Trophoblast cell (in vitro differentiated cells and primary cell): ENCODE measurements at regions not wholly inside any gene's neighbourhood (a gene's known extent, or its start where the extent isn't known, plus 50 kb on each side); places are given as distances from the start of the nearest gene placed in this dataset.
"Not testable (repeated sequence)": the region's sequence is repeated elsewhere in the genome, so short reads cannot be mapped to it uniquely, and the experiment has no call there.

Source experiments
- DNase-seq, 2 donors: peaks; one replicate each; pipeline ENCODE4 v3.0.0-alpha.2; 2016
- H2AFZ ChIP-seq: 2 replicates; pipeline ENCODE4 v1.6.1; 2013; ENCODE audit warnings: low read length, moderate library complexity, mild to moderate bottlenecking; ENCODE audit not compliant: insufficient read depth, poor library complexity
- H2AK5ac ChIP-seq: 2 replicates; pipeline ENCODE4 v1.6.1; 2013; ENCODE audit warnings: mild to moderate bottlenecking, low read length
- H2BK120ac ChIP-seq: 2 replicates; pipeline ENCODE4 v1.6.1; 2013; ENCODE audit warnings: low read length, mild to moderate bottlenecking, moderate library complexity; ENCODE audit not compliant: insufficient read depth, poor library complexity
- H2BK12ac ChIP-seq: 2 replicates; pipeline ENCODE4 v1.6.1; 2013; ENCODE audit warnings: mild to moderate bottlenecking, low read length, moderate library complexity
- H2BK5ac ChIP-seq: 2 replicates; pipeline ENCODE4 v1.6.1; 2013; ENCODE audit warnings: low read length, low read depth, moderate library complexity, mild to moderate bottlenecking; ENCODE audit not compliant: poor library complexity
- H3K14ac ChIP-seq: 2 replicates; pipeline ENCODE4 v1.6.1; 2013; ENCODE audit warnings: mild to moderate bottlenecking, low read length
- H3K18ac ChIP-seq: 2 replicates; pipeline ENCODE4 v1.6.1; 2013; ENCODE audit warnings: mild to moderate bottlenecking, low read length
- H3K23ac ChIP-seq: 2 replicates; pipeline ENCODE4 v1.6.1; 2013; ENCODE audit warnings: low read length
- H3K27ac ChIP-seq: 2 replicates; pipeline ENCODE4 v1.5.1; 2013; ENCODE audit warnings: low read depth, mild to moderate bottlenecking, inconsistent platforms, low read length, moderate library complexity
- H3K27me3 ChIP-seq: 2 replicates; pipeline ENCODE4 v1.6.1; 2013; ENCODE audit warnings: inconsistent platforms, mild to moderate bottlenecking, low read length, moderate library complexity; ENCODE audit not compliant: insufficient read depth
- H3K36me3 ChIP-seq, 2 experiments: 1 replicate in 1 of 2; 2 replicates in 1 of 2; pipeline ENCODE4 v1.6.1; 2013; ENCODE audit warnings: low read length in 2 of 2, mild to moderate bottlenecking in 2 of 2, moderate library complexity in 1 of 2; ENCODE audit not compliant: insufficient read depth in 2 of 2, control insufficient read depth in 1 of 2
- H3K4ac ChIP-seq: 2 replicates; pipeline ENCODE4 v1.6.1; 2013; ENCODE audit warnings: low read depth, mild to moderate bottlenecking, low read length, moderate library complexity
- H3K4me1 ChIP-seq, 2 experiments: 1 replicate in 1 of 2; 2 replicates in 1 of 2; pipeline ENCODE4 v1.6.1; 2013; ENCODE audit warnings: low read length in 2 of 2, mild to moderate bottlenecking in 2 of 2, moderate library complexity in 1 of 2; ENCODE audit not compliant: insufficient read depth in 2 of 2, control insufficient read depth in 1 of 2
- H3K4me2 ChIP-seq: 2 replicates; pipeline ENCODE4 v1.6.1; 2013; ENCODE audit warnings: inconsistent platforms, mild to moderate bottlenecking, low read length, moderate library complexity
- H3K4me3 ChIP-seq: 2 replicates; pipeline ENCODE4 v1.5.1; 2013; ENCODE audit warnings: mild to moderate bottlenecking, low read depth, low read length, inconsistent platforms
- H3K79me1 ChIP-seq: one replicate; pipeline ENCODE4 v1.6.1; 2013; ENCODE audit warnings: low read length
- H3K79me2 ChIP-seq: 2 replicates; pipeline ENCODE4 v1.6.1; 2013; ENCODE audit warnings: low read length, mild to moderate bottlenecking; ENCODE audit not compliant: control insufficient read depth, insufficient read depth, poor library complexity
- H3K9ac ChIP-seq: 2 replicates; pipeline ENCODE4 v1.6.1; 2013; ENCODE audit warnings: mild to moderate bottlenecking, low read length
- H3K9me3 ChIP-seq: 2 replicates; pipeline ENCODE4 v1.6.1; 2013; ENCODE audit warnings: low read depth, mild to moderate bottlenecking, control low read depth, inconsistent platforms, low read length; ENCODE audit not compliant: insufficient read depth
- H4K12ac ChIP-seq: 2 replicates; pipeline ENCODE4 v1.6.1; 2013; ENCODE audit warnings: low read depth, mild to moderate bottlenecking, low read length, moderate library complexity
- H4K8ac ChIP-seq: 2 replicates; pipeline ENCODE4 v1.6.1; 2013; ENCODE audit warnings: low read depth, mild to moderate bottlenecking, low read length, moderate library complexity
- H4K91ac ChIP-seq: one replicate; pipeline ENCODE4 v1.6.1; 2013; ENCODE audit warnings: low read depth, mild to moderate bottlenecking, low read length, moderate library complexity
- WGBS: extraction: QIAGEN DNeasy Blood & Tissue Kit; methylation state at CpG from one replicate; pipeline ENCODE4 v1.1.7; 2013; ENCODE audit warnings: missing lambda C conversion rate; ENCODE audit not compliant: insufficient read length, insufficient coverage; ENCODE audit errors: extremely low coverage; 5-methylcytosine and 5-hydroxymethylcytosine counted together

- H2AK5ac ChIP-seq, H3K4me2 ChIP-seq, H3K79me1 ChIP-seq, H3K36me3 ChIP-seq, H4K8ac ChIP-seq, H3K9ac ChIP-seq, DNase-seq, H3K9me3 ChIP-seq, H3K4me3 ChIP-seq, H3K14ac ChIP-seq, H2AFZ ChIP-seq, H3K27ac ChIP-seq, H4K12ac ChIP-seq, H3K4ac ChIP-seq, H2BK120ac ChIP-seq, H3K4me1 ChIP-seq, H2BK12ac ChIP-seq, H3K18ac ChIP-seq, H3K23ac ChIP-seq, H4K91ac ChIP-seq, H2BK5ac ChIP-seq, H3K27me3 ChIP-seq, H3K79me2 ChIP-seq: not testable (repeated sequence)
- no CpG with 5 or more reads among the region's 2 CpGs for WGBS
Observed at GRCh38 chr4:131883181-131883580, 1265.9 kb upstream of the PCDH10 start.

- not testable (repeated sequence) for H3K23ac ChIP-seq, H3K9ac ChIP-seq, H4K8ac ChIP-seq, H3K9me3 ChIP-seq, H2BK12ac ChIP-seq, H2BK120ac ChIP-seq, H3K36me3 ChIP-seq, H3K4me2 ChIP-seq, H3K27ac ChIP-seq, H4K12ac ChIP-seq, H3K4ac ChIP-seq, H3K4me3 ChIP-seq, H2BK5ac ChIP-seq, H4K91ac ChIP-seq, H3K79me1 ChIP-seq, H3K4me1 ChIP-seq, H2AK5ac ChIP-seq, H3K14ac ChIP-seq, DNase-seq, H3K79me2 ChIP-seq, H3K27me3 ChIP-seq, H3K18ac ChIP-seq, H2AFZ ChIP-seq
- WGBS = no CpG with 5 or more reads among the region's 2 CpGs
Observed at GRCh38 chr4:131925662-131926061, 1223.4 kb upstream of the PCDH10 start.

GRCh38 chr4:131967646-131968045 is 1181.4 kb upstream of the PCDH10 start:
- not testable (repeated sequence) for H3K36me3 ChIP-seq, H3K23ac ChIP-seq, H3K18ac ChIP-seq, H3K4me2 ChIP-seq, H3K9ac ChIP-seq, H3K79me2 ChIP-seq, H3K4ac ChIP-seq, H2BK120ac ChIP-seq, H4K12ac ChIP-seq, H4K91ac ChIP-seq, H3K27ac ChIP-seq, H2BK5ac ChIP-seq, H3K14ac ChIP-seq, H2AK5ac ChIP-seq, H3K27me3 ChIP-seq, H3K4me1 ChIP-seq, H2BK12ac ChIP-seq, DNase-seq, H2AFZ ChIP-seq, H3K9me3 ChIP-seq, H3K4me3 ChIP-seq, H4K8ac ChIP-seq, H3K79me1 ChIP-seq

GRCh38 chr4:131974730-131975129 is 1174.4 kb upstream of the PCDH10 start:
- no peak overlapping the region for H2BK12ac ChIP-seq
- peaks cover 9% of the 10 kb centered on the region for H3K9me3 ChIP-seq
- H3K4me1 ChIP-seq = no peaks in the 10 kb centered on the region
- no peak overlapping the region for H3K18ac ChIP-seq
- no peak overlapping the region for H3K4me3 ChIP-seq
- no peak overlapping the region for H3K27ac ChIP-seq
- no CpG with 5 or more reads among the region's 4 CpGs for WGBS
- H4K8ac ChIP-seq = no peak overlapping the region
- no peak overlapping the region for H2AFZ ChIP-seq
- no peak overlapping the region for H4K12ac ChIP-seq
- no peak overlapping the region for H4K91ac ChIP-seq
- no peak for DNase-seq
- no peak overlapping the region for H2BK120ac ChIP-seq
- H3K4ac ChIP-seq = no peak overlapping the region
- peaks cover 0 to 2% of the 10 kb centered on the region in 2 experiments for H3K36me3 ChIP-seq
- H3K9ac ChIP-seq = no peak overlapping the region
- no peak overlapping the region for H2AK5ac ChIP-seq
- no peaks in the 10 kb centered on the region for H3K79me1 ChIP-seq
- no peak overlapping the region for H3K4me2 ChIP-seq
- H3K14ac ChIP-seq = no peak overlapping the region
- no peaks in the 10 kb centered on the region for H3K79me2 ChIP-seq
- no peak overlapping the region for H3K23ac ChIP-seq
- no peak overlapping the region for H2BK5ac ChIP-seq
- H3K27me3 ChIP-seq = no peaks in the 10 kb centered on the region
